Ishikawa (cell line): ENCODE measurements at regions not wholly inside any gene's neighbourhood (a gene's known extent, or its start where the extent isn't known, plus 50 kb on each side); places are given as distances from the start of the nearest gene placed in this dataset.

Source experiments
- CEBPB ChIP-seq: IDR thresholded peaks from 2 replicates; pipeline ENCODE4 v1.6.1; 2012
- CREB1 ChIP-seq: IDR thresholded peaks from 2 replicates; pipeline ENCODE4 v1.6.1; 2012; ENCODE audit warnings: low read depth
- EGR1 ChIP-seq: IDR thresholded peaks from 2 replicates; pipeline ENCODE4 v1.6.1; 2012
- EP300 ChIP-seq: IDR thresholded peaks from 2 replicates; pipeline ENCODE4 v1.6.1; 2012; ENCODE audit warnings: borderline replicate concordance
- FOXM1 ChIP-seq: IDR thresholded peaks from 2 replicates; pipeline ENCODE4 v1.6.1; 2012; ENCODE audit warnings: low read depth, borderline replicate concordance
- NFIC ChIP-seq: IDR thresholded peaks from 2 replicates; pipeline ENCODE4 v1.6.1; 2012
- RAD21 ChIP-seq: IDR thresholded peaks from 2 replicates; pipeline ENCODE4 v1.6.1; 2012; ENCODE audit warnings: low read depth
- TAF1 ChIP-seq: IDR thresholded peaks from 2 replicates; pipeline ENCODE4 v1.6.1; 2012; ENCODE audit warnings: low read depth, mild to moderate bottlenecking
- TCF12 ChIP-seq: IDR thresholded peaks from 2 replicates; pipeline ENCODE4 v1.6.1; 2012; ENCODE audit warnings: low read depth
- TEAD4 ChIP-seq: IDR thresholded peaks from 2 replicates; pipeline ENCODE4 v1.6.1; 2012
- YY1 ChIP-seq: IDR thresholded peaks from 2 replicates; pipeline ENCODE4 v1.6.1; 2012; ENCODE audit warnings: low read depth
- ZBTB7A ChIP-seq: IDR thresholded peaks from 2 replicates; pipeline ENCODE4 v1.6.1; 2012; ENCODE audit warnings: low read depth
- TF ChIP-seq, protein P1 (sequence below): IDR thresholded peaks from 2 replicates; pipeline ENCODE4 v1.6.1; 2012
- TF ChIP-seq, protein P2 (sequence below): IDR thresholded peaks from 2 replicates; pipeline ENCODE4 v1.6.1; 2012; ENCODE audit warnings: low read depth, mild to moderate bottlenecking
- TF ChIP-seq, protein P3 (sequence below): IDR thresholded peaks from 2 replicates; pipeline ENCODE4 v1.6.1; 2012

DNA sequence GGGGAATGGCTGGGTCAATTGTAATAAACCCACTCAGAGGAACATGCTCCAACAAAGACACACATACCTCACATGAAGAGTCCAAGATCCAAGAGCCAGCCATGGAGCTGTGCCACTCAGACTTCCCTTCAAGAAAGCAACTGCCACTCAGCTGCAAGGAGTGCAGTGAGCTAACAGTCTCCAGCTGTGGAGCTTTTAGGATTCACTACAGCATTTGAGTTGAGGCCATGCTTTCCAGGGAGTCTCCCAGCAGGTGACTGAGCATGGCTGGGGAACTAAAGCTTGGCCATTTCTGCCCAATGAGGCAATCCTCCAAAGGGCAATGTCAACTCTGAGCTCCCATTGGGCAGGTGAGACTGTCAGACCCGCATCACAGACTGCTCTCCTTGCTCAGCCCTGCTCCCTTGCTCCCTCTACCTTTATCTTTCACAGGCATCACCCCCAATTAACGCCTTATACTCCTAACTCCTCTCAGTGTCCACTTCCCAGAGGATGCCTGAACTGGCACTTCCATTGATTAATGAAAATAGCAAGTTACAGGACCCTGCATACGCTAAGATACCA lies 165.3 kb upstream of the CTNNB1 start:
- TF ChIP-seq, protein P1, sequence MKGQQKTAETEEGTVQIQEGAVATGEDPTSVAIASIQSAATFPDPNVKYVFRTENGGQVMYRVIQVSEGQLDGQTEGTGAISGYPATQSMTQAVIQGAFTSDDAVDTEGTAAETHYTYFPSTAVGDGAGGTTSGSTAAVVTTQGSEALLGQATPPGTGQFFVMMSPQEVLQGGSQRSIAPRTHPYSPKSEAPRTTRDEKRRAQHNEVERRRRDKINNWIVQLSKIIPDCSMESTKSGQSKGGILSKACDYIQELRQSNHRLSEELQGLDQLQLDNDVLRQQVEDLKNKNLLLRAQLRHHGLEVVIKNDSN = no peak
- TF ChIP-seq CREB1 = no peak

DNA sequence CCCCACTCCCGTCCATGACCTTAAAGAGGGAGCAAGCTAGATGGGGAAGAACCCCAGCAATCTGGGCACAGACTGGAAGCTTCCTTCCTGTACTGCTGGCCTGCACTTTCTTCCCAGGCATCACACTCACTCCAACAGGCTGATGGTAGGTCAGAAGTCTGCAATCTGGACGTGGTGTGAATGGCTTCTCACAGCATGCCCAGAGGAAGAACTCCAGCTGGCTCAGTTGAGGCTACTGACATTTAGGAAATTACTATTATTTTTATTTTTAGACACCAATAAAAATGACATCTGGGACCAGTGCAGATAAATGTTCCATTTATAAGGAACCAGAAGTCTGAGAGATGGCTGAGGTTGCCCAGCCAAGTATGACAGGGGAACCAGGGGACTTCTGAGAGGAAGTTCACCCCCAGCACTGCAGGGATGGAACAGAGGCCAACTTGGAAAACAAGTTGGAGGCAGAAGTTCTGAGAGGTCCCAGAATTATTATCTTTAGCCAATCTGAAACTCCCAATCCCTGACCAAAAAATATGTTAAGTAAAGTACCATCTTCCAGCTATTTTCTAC lies 163.8 kb upstream of the CTNNB1 start:
- TF ChIP-seq TCF12 (no peak), YY1 (no peak), RAD21 (no peak), EP300 (no peak), EGR1 (no peak), TAF1 (no peak), CREB1 (no peak), CEBPB (no peak), NFIC (no peak), FOXM1 (no peak), ZBTB7A (no peak), TEAD4 (no peak)
- TF ChIP-seq, protein P2, sequence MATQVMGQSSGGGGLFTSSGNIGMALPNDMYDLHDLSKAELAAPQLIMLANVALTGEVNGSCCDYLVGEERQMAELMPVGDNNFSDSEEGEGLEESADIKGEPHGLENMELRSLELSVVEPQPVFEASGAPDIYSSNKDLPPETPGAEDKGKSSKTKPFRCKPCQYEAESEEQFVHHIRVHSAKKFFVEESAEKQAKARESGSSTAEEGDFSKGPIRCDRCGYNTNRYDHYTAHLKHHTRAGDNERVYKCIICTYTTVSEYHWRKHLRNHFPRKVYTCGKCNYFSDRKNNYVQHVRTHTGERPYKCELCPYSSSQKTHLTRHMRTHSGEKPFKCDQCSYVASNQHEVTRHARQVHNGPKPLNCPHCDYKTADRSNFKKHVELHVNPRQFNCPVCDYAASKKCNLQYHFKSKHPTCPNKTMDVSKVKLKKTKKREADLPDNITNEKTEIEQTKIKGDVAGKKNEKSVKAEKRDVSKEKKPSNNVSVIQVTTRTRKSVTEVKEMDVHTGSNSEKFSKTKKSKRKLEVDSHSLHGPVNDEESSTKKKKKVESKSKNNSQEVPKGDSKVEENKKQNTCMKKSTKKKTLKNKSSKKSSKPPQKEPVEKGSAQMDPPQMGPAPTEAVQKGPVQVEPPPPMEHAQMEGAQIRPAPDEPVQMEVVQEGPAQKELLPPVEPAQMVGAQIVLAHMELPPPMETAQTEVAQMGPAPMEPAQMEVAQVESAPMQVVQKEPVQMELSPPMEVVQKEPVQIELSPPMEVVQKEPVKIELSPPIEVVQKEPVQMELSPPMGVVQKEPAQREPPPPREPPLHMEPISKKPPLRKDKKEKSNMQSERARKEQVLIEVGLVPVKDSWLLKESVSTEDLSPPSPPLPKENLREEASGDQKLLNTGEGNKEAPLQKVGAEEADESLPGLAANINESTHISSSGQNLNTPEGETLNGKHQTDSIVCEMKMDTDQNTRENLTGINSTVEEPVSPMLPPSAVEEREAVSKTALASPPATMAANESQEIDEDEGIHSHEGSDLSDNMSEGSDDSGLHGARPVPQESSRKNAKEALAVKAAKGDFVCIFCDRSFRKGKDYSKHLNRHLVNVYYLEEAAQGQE = no peak
- TF ChIP-seq, protein P3, sequence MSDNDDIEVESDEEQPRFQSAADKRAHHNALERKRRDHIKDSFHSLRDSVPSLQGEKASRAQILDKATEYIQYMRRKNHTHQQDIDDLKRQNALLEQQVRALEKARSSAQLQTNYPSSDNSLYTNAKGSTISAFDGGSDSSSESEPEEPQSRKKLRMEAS = no peak
- TF ChIP-seq, protein P1 = no peak

DNA sequence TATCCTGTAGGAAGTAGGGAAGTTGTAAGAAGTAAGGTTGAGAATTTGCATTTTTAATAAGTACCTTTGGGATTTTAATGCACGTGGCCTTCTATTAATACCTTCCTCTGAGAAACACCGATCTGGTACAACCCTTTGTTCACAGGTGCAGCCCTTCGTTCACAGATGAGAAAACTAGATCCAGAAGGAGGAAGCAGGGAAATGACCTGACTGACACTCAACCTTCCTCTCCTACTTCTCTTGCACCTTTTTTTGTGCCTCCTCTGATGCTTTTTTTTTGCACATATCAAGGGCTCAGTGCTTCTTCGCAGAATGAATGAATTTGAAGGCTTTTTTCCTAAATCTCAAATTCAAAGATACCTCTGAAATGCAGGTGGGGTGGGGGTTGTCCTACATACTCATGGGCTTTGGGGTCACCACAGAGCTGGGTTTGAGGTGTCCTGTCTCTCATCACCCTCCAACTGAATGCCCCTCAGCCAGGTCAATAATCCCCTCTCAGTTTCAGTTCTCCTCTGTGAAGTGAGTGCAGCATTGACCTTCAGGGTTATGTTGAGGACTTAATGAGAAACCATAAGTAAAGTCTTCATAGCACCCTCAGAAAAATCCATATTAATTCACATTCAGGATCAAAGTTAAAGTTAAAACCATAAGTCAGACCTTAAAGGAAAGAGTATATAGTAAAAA lies 161.5 kb upstream of the CTNNB1 start:
- TF ChIP-seq EP300 = no peak
- no peak for TF ChIP-seq CEBPB
- TF ChIP-seq, protein P2 = no peak
- no peak for TF ChIP-seq CREB1
- TF ChIP-seq FOXM1 = no peak
- TF ChIP-seq TCF12 = no peak
- no peak for TF ChIP-seq ZBTB7A
- TF ChIP-seq RAD21 = no peak
- TF ChIP-seq, protein P1 = no peak
- TF ChIP-seq, protein P3 = no peak
- TF ChIP-seq TEAD4 = no peak
- TF ChIP-seq TAF1 = no peak
- no peak for TF ChIP-seq YY1
- TF ChIP-seq NFIC = no peak
- no peak for TF ChIP-seq EGR1

DNA sequence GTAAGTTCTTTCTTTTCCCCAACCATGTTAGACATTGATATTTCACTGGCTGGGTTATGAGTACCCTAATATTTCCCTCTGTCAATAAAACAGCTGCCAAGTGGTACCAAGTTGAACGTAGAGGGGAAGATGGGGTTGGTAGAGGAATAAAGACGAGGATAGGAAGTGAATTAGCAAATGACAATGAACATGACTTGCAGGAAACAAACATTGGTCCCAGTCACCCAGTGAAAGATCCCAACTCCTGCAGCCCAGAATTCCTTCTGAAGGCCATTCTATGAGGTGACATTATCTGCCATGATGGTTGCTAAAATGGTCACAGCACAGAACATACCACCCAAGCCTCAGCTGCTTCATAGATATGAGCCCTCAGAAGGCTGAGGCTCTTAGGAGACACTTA lies 159.0 kb upstream of the CTNNB1 start:
- TF ChIP-seq, protein P3 = no peak
- no peak for TF ChIP-seq RAD21
- TF ChIP-seq, protein P2 = no peak
- TF ChIP-seq CREB1 = no peak
- TF ChIP-seq NFIC = no peak
- no peak for TF ChIP-seq TEAD4
- TF ChIP-seq YY1 = no peak
- TF ChIP-seq CEBPB = no peak
